ENCODE measurements at regions not wholly inside any gene's neighbourhood (a gene's known extent, or its start where the extent isn't known, plus 50 kb on each side); places are given as distances from the start of the nearest gene placed in this dataset.
"Not testable (repeated sequence)": the region's sequence is repeated elsewhere in the genome, so short reads cannot be mapped to it uniquely, and the experiment has no call there.

DNA sequence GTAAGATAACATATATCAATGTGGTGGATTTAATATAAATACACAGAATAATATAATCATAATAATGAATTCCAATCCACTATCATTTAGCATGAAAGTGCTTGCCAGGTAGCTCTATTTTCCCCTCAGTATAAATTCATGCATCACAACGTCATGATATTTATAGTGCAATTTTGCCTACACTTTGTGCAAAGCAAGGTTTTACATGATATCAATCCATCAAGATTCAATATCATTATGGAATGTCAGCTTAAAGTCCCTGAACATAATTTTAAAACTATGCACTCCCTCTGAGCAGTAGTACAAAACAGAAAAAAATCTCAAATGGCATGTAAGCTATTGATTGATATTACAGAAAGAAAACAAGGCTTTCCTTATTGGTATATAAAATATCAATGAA is 962.2 kb upstream of the PCDH20 start:
- no peak for DNase-seq

DNA sequence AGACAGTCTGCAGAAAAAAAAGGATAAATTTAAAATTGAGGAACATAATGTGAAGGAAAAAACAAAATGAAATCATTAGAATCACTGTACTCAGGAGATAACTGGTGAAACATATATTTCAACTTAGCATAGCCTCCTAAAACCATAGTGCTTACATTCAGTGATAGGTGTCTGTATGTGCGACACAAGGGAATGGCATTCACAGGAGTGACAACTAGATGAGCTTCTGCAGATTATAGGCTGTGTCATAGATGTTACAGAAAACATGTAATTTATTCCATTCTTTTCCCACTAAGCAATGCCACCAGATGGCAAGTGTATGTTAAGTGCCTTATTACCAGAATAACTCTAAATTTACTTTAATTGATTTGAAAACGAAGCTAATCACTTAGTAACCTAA is 960.0 kb upstream of the PCDH20 start:
- no peak for DNase-seq

GRCh38 chr13:62371737-62372136 is 956.1 kb upstream of the PCDH20 start:
- DNase-seq, result no peak

GRCh38 chr13:62367971-62368370 is 952.3 kb upstream of the PCDH20 start:
- DNase-seq, result not testable (repeated sequence)

DNA sequence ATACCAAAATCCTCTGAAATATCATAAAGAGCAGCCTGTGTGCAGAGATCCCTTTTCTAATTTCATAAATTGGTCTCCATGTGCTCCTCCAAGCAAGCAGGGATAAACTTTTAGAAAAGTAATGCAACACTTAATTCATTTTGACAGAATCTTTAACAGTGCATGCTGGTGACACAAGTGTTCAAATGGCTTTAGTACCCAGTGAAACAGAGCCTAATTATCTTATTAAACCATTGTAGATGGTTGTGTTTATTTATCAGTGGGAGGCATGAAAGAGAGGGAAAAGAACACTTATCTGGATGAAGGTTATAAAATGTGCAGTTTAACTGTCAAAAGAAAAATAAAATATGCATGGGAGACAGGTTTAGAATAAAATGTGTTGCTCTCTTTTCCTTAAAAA is 945.0 kb upstream of the PCDH20 start:
- DNase-seq, result no peak

- no peak for DNase-seq
Observed at GRCh38 chr13:62358646-62358932, 942.9 kb upstream of the PCDH20 start.

DNA sequence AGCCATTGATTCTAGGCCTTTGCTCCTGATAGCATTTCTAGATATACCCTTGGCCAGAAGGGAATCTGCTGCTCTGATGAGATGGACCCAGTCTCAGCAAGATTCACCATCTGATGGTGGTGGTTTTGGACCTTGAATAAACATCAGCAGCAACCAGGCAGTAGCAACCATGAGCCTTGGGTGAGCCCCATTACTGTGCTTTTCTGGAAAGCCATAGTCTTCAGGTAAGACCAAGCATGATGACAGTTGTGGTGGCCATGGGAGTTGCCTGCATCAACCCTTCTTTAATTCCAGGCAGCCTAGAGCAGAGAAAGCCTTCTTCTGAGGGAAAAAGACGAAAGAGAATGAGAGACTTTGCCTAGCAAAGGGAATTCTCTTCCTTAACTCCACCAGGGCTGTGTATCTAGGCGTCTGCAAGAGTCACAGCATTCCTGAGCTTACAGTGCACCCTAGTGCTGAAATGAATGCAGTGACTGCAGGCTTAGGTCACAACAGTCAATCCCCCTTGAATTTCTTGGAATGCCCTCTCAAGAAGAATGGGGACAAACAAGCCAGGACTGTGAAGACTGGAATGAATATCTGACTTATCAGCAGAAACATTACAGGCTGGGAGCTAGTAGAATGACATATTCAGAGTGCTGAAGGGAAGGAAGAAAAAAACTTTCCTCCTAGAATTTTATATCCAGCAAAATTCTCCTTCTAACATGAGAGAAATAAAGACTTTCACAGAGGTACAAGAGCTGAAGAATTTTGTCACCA is 942.4 kb upstream of the PCDH20 start:
- DNase-seq, result no peak

- no peak for DNase-seq
Observed at GRCh38 chr13:62356977-62357376, 941.3 kb upstream of the PCDH20 start.

- DNase-seq, result no peak
Observed at GRCh38 chr13:62337109-62337880, 921.6 kb upstream of the PCDH20 start.

DNA sequence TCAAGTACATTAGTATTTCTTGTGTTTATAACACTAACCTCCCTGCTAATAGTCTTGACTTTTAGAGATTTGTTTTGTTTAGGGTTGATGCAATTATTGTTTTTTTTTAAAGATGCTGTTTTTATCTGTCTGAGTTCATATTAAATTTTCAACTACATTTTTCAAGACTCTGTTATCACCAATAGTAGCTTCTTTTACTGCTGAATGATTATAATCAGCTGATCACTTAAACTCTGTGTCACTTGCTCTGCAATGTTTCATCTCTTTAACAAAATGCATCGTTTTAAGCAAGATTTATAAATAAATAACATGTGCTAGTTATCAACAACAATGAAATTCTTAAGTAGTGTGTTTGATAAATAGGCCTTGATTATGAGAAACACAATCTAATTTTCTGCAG is 920.9 kb upstream of the PCDH20 start:
- DNase-seq, result no peak

GRCh38 chr13:62333466-62333865 is 917.8 kb upstream of the PCDH20 start:
- no peak for DNase-seq

- DNase-seq, result no peak
Observed at GRCh38 chr13:62331384-62331783, 915.7 kb upstream of the PCDH20 start.

DNA sequence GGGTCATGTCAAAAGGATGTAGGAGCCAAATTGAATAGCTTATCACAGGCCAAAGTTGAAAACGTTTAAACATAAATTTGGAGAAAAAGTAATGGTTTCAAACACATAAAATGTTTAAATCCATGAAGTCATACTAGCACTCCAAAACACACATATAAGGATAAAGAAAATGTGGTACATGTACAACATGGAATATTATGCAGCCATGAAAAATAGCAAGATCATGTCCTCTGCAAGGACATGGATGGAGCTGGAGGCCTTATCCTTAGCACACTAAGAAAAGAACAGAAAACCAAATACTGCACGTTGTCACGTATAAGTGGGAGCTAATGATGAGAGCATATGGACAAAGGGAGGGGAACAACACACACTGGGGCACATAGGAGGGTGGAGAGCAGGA is 911.7 kb upstream of the PCDH20 start:
- DNase-seq, result no peak

DNA sequence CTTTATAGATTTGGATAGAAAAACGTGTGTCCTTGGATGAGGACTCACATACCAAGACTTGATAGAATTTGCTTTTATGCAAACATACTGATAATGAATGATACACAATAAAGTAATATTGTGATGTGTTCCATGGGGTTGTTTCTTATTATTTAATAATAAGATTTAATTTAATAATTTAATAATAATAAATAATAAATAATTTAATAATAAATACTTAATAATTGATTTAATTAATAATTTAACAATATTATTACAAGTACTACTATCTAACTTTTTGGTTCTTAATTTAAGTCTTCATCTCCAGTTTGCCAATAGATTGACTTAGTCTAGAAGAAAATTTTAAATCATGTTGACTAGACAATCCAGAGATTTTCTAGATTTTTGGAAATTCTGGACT is 909.2 kb upstream of the PCDH20 start:
- no peak for DNase-seq

DNA sequence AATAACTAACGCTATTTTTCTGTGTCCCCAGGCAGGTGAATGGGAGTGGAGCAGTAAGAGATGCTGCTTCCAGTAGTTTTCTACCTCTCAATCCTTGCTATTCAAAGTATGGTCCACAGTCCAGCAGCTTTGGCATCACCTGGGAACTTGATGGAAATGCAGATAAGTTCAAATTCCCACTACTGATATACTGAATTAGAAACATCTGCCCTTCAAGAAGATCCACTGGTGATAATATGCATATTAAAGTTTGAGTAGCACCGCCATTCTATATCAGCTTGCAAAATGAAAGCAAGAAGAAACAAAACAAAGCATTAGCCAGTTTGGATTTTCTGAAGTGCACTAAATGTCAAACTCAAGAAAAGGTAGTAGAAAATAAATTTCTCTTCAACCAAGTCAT is 906.2 kb upstream of the PCDH20 start:
- DNase-seq, result no peak

DNA sequence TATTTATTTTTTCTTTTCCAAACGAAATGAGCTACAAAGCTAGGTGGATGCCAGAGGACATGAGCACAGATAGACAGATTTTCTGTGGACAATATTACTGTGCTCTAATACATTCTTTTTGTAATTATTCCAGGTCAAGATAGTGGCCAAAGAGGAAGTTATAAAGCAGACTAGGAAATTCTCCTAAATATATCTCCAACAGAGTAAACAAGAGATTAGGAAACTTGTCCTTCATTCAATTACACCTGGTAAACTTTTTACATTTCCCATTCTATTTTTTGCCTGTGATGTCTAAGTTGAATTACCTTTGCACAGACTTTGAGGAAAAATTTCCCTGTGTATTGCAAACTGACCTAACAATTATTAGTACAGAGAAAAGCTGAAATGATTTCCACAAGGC is 905.5 kb upstream of the PCDH20 start:
- DNase-seq, result no peak

GRCh38 chr13:62320129-62321108 is 904.8 kb upstream of the PCDH20 start:
- no peak for DNase-seq

GRCh38 chr13:62309904-62310303 is 894.3 kb upstream of the PCDH20 start:
- DNase-seq, result no peak

DNA sequence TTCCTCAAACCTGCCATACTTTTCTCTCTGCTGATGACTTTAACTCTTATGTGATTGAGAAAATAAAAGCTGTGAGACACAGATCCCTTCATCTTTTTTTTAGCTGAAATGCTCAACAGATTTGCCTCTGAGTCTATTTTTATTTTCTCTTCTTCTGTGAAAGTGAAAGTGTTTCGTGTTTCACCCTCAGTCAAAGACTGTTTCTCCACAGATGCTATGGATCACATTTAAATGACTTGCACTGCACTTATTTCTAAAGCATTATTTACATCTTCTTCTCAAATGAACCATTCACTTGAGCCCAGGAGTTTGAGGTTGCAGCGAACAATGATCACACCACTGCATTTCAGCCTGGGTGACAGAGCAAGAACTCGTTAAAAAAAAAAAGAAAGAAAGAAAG is 890.1 kb upstream of the PCDH20 start:
- no peak for DNase-seq

DNA sequence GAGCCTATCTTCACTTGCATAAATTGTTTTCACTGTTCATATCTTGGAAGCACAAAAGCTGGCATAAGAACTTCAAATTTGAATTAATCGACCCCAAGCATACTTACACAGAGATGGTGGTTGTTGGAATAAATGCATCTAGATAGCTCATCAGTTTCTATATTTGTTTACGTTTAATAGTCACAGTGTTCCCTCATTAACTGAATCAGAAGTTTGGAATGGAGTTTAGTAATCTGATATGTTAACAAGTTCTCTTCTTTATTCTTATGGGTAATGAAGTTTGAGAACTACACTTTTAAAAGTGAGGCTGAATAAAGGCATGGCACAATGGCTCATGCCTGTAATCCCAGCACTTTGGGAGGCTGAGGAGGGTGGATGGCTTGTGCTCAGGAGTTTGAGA is 886.7 kb upstream of the PCDH20 start:
- DNase-seq, result no peak

DNA sequence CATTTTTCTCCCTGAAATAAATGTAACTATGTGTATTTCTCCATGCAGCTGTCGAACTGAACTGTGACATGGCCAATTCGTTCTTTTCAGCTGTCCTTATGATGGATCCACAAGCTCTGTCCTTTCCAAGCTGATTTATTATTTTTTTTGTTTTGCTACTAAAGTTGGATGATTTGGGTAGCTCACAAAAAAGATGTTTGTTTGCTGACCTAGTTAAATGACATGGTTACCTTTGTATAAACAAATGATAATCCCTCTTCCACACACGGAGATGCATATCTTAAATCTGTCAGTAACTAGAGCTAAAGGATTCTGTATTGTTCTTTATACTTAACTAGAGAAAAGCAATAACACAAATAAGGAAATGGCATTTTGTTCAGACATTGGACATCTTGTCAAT is 884.3 kb upstream of the PCDH20 start:
- no peak for DNase-seq

GRCh38 chr13:62296812-62297211 is 881.2 kb upstream of the PCDH20 start:
- no peak for DNase-seq

DNA sequence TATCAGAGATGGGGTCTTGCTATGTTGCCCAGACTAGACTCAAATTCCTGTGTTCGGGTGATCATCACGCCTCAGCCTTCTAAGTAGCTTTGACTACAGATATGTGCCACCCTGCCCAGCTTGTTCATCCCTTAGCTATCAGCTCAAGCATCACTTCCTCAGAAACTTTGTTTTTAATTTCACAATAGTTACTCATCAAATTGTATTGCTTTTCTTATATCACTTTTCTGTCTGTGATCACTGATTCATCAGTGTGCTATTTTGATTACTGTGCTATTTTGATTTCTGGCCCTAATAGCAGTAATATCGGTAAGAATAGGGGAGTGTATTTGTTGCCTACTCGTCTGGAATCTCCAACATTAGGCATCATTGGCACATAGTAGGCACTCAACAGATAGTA is 878.6 kb upstream of the PCDH20 start:
- no peak for DNase-seq

Measured in stimulated activated CD4-positive, alpha-beta T cell treated with anti-CD3 and anti-CD28 coated beads, Interleukin-15, amount 100 ng/mL, for 24 hours (primary cell).